Occipital lobe (tissue), 1 donor: ENCODE measurements at regions not wholly inside any gene's neighbourhood (a gene's known extent, or its start where the extent isn't known, plus 50 kb on each side); places are given as distances from the start of the nearest gene placed in this dataset.

Experiments
- DNase-seq: peaks from one replicate; lab custom pipeline; 2025; lab: John Stamatoyannopoulos, UW

DNA sequence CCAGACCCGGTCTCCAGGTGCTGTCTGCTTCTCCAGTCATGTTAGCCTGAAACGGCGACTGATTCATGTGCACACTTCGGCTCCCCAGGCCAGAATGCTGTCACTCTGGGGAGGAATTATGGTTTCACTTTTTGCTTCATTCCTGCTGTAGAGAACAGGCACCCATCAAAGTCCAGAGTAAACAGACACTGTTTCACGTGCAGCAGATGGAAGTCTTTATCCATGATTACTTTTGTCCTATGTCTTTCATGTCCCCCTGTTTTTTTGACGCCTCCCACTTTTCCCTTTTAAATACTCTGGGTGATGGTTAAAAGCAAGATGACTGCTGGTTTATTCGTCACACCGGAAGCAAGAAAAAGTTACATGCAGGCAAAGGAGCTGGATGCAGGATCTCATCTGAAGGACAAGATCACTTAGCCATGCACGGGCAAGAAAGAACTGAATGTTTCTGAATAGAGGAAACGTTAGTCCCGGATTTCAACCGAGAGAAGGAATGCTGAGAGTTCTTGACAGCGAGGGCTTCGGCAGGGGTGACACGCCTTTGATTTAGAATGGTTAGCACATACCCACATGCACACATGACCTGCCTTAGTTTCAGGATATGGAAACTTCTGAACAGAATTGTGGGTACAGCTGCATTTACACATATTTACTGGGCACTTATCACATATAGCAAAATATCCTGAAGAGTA is 250.0 kb upstream of the KLF6 start:
- no peak for DNase-seq

DNA sequence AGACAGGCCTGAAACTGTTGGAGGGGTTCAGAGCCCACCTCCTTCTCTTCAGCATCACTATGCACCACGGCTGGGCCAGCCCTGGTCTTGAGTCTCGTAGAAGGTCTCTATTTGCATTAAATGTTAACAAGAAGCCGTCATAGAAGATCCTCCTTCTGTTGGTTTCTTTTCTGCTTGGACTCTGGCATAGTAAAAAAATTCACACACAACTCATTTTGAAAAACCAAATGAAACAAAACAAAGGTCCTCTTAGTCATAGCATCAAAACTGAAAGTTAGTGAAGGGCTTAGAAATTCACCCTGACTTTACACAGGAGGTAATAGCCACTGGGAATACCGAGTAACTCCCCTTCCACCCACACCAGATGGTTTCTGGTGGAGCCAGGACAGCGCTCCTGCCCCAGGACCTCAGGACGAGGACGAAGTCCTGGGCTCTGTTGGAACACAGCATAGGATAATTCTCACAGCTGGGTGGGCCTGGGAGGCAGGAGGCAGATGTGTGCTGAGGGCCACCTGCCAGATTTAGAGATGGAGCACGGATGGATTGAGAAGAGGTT is 248.4 kb upstream of the KLF6 start:
- DNase-seq: no peak

DNA sequence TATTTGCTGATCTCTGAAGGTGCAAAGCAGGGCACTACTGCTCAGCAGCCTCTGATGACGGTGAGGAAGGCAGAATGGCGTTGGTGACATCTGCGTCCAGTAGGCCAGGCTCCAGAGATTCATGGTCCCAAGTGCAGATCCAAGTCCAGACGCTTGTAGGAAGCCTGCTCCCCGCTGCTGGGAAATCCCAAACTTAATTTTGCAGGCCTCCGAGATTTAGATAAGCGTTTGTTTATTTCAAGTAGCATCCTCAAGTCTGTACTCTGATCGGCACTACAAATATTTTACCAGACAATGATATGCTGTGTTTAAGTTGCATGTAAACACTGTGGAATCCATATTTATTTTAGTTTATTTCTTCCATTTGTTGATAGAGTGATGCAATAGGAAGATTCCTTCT is 244.9 kb upstream of the KLF6 start:
- DNase-seq: no peak

DNA sequence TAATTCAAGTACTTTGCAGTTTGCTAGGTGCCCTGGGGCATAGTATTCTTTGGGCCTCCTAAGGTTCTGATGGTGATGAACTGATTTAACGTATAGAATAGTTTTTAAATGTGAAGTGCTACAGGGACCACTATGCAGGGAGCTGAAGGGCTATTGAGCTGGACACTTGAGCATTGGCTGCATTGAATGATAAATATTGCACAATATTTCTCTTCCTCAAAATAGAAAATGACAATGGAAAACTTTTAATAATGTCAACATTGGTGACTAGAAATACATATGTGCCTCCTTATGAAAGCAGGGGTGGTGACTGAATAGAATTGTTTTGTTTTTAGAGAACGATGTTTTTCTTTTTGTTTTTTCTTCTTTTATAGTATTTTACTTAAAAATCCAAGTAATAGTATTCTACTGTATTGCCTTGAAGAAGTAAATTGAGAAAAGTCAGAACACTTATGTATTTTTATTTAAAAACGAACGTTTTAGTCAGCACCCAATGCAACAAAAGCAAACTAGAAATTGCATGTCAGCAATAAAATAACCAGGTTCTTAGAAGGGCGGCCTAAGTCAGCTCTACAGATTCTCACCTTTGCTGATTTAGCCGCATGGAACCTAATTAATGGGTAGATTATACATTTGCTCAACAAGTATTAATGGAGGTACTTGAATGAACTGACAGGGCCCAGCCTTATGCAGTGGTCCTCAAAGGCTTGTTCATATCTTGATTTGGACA is 244.0 kb upstream of the KLF6 start:
- DNase-seq: no peak

DNA sequence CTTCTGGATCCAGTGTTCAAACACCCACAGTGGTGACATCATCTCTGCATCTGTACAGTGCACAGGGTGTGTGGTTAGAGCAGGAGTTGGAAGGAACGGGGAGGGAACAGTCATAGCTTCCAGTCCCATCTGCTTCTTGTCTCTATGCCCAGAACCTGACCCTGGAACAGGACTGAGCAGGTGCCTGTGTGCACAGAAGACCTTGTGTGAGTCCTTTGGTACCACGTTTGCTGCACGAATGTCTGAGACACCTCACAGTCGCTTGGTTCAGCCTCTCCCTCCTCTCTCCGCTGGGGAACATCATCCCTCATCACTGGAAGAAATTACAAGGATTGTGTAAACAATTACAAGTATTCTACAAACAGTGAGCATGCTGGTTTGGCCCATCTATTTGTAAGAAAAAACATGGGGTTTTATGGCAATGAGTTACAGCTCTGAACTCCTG is 243.0 kb upstream of the KLF6 start:
- no peak for DNase-seq

DNA sequence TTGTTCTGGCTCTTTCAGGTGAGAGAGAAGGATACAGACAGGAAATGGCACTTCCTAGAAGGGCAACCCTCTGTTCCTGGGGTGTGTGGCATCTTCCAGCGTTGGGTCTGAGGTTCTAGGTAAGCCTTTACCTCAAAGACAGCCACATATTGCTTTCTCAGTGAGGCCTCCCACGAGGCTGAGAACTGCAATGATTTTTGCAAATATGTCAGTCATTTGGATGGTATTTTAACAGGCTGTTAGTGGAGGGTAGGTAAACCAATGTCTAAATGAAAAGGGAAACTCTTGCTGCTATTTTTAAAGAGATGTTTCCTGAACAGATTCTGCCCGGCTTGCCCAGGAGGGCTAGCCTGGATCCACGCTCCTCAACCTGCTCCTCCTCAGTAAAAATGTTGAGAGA is 240.3 kb upstream of the KLF6 start:
- DNase-seq: no peak

DNA sequence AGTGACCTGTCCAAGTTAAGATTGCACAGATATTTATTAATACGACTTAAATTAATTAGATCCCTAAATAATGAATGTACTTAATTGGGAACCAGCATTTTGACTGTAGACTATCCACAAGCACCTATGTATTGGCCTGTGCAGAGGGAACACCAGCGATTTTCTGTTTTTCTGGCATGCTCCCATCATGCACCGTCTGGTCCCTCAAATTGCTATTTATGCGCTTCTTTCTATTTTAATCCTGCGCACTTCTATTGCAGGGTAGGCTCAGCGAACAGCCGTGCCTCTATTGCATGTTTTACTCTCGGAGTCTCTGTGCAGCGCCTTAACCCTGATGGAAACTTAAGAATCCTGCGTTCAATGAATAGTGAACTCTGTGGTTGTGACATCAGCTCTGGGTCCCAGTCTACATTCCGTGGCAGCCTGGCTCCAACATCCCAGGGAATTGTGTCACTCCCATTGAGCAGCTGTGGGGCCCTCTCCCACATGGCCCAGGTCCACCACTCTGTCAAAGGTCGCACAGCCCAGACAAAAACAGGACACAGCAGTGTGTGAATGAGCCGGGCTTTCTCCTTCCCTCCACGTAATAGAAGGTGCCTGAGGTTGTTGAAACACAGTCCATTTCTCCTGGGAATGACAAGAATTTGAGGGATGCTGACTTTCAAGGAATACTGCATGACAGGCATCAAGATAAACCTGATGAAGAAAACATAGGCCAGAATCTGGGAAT is 239.7 kb upstream of the KLF6 start:
- DNase-seq: no peak

DNA sequence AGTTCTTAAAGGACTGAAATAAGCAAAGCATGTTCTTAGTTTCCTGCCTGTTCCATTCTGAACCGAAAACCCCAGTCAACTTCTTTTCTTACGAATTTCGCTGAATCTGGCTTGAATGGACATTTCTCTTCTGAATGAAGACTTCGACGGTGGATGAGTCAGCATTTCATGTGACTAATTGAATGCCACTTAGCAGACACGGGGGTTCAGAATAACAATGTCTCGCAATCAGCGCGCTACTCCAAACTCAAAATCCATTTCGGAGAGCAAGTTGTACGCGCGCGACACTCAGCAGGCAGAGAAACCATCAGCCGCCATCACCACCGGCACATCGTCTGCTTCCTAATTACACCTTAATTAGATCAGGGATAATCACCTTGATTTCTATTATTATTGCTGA is 239.0 kb upstream of the KLF6 start:
- DNase-seq: no peak

DNA sequence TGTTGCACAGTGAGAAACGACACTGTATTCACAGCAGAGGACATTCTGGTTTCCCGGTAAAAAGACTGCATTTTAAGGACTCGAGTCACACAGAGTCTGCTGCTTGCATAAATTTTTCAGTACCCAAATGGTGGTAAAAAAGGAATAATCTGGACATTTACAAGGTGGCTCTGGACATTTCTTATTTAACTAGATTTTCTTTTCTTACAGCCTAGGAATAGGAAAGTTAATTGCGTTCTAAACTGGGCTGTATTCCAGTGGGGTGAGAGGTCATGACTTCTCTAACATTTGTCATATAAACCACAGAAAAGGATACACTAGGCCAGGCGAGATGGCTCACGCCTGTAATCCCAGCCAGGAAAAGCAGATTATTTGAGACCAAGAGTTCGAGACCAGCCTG is 237.5 kb upstream of the KLF6 start:
- no peak for DNase-seq

DNA sequence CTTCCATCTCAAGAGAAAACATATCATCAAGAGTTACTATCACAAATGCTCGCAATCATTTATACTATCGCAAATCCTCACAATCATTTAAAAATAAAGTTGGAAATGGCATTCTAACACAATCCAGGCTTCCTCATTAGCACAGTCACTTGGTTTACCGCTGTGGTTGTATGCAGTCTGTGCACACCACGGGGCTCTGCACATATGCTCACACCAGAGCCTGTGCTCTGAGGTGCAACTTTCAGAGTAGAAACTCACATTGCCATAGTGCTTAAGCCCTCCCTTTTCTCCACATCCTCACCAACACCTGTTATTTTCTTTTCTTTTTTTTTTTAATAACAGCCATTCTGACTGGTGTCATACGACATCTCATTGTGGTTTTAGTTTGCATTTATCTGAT is 235.6 kb upstream of the KLF6 start:
- DNase-seq: no peak

DNA sequence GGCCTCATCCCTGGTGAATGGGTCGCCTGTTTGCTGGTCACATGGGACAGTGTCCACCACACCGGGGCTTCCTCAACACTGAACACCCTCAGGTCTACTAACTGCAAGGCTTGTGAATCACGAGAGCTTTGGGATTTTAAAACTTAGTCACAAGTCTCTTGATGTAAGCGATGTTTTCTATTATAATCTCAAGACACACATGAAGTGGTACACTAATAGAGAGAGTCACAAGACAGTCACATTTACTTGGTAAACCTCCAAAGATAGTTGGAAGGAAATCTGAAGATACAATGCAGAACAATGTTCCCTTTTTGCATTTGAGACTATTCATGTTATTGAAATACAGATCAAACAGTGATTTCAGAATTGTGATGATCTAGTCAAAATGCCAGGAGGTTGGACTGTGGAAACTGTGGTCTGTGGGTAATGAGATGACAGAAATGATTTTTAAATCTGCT is 233.1 kb upstream of the KLF6 start:
- no peak for DNase-seq

DNA sequence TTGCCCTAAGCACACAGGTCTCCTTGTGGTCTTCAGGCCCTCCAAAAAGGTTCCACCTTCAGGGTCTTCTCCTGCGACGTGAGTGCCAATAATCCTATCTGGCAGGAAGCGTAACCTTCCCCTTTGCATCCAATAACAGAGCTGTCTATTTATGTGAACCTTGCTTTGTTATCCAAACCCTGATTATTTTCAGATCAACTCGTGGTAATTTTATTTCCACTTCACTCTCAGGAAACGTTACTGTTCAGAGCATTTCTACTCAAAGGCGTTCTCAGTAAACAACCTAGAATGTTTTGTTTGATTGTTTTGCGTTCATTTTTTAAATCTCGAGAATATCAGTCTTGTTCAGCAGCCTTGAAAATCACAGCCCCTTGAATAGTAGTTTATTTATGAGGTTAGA is 232.3 kb upstream of the KLF6 start:
- no peak for DNase-seq

DNA sequence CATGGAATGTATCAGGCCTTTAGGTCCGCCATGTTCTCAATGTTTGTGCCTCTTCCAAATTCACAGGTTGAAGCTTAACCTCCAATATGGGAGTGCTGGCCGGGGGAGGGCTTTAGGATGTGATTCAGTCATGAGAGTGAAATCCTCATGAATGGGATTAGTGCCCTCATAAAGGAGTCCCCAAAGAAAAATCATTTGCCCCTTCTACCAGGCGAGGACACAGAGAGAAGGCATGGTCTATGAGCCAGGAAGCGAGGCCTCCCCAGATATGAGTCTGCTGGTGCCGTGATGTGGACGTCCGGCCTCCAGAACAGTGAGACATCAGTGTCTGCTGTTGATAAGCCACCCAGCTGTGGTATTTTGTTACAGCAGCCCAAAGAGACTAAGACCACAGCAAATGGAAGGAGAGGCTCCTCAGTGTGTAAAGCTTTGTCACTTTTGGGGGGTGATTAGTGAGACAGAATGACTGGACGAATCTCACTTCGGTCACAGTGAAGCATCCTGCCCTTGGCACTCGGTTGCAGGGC is 231.3 kb upstream of the KLF6 start:
- no peak for DNase-seq

DNA sequence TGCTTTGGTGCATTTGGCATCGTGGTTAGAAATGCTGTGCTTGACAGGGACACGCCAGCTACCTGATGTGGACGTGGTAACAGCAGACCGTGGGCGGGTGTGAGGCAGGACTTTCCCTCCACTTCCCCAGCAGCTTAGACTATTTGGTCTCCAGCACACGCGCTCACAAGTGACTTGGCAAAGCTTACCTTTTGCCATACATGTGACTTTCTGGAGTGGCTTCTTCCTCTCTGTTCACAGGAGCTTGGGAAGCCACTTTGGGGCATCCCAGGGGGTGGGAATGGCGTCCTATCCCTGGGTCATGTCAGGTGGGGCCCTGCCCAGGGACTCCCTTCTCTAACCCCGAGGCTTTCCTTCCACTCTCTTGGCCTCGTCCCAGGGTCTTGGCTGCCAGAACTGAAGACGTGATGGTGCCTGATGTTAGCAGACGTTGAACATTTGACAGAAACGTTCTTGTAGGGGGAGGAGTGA is 228.7 kb upstream of the KLF6 start:
- DNase-seq: no peak

DNA sequence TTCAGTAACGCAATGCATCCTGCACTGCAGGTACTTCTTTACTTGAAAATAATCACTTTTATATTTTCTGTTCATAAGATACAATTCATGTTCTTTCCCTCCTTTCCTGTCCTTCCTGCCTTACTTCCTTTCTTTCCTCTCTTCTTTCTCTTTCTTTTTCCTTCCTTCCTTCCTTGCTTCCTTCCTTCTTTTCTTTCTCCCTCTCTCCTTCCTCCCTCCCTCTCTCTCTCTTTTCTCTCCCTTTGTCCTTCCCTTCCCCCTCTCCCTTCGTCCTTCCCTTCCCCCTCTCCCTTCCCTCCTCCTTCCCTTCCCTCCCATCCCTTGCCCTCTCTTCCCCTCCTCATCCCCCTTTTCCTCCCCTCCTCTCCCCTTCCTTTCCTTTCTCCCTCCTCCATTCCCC is 227.8 kb upstream of the KLF6 start:
- no peak for DNase-seq

DNA sequence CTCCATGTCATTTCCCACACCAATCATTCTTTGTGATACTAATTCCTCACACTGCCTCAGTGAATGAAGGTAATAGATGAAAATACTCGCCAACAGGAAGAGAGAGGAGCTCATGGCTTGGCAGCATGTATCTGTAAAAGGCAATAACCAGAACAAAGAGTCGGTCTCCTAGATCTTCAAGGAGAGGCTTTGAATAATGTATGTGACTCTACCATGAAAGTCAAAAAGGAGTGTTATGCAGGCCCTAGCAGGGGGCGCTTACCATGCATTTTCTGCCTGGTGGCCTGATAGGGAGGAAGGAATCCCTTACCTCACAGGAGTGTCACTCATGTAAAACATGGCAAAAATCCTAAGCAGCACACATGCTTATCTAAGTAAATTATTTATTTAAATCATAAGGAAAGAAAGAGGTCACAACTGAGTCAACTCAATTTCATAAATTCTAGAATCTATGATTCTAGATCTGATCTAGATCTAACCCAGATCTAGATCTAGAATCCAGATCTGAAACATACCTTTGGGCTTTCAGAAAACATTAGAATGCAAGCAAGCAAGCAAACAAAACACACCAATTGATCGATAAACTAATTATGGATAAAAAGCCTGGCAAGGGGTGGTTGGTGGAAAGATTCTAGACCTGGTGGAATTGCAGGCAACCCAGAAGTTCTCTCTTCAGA is 226.3 kb upstream of the KLF6 start:
- no peak for DNase-seq

DNA sequence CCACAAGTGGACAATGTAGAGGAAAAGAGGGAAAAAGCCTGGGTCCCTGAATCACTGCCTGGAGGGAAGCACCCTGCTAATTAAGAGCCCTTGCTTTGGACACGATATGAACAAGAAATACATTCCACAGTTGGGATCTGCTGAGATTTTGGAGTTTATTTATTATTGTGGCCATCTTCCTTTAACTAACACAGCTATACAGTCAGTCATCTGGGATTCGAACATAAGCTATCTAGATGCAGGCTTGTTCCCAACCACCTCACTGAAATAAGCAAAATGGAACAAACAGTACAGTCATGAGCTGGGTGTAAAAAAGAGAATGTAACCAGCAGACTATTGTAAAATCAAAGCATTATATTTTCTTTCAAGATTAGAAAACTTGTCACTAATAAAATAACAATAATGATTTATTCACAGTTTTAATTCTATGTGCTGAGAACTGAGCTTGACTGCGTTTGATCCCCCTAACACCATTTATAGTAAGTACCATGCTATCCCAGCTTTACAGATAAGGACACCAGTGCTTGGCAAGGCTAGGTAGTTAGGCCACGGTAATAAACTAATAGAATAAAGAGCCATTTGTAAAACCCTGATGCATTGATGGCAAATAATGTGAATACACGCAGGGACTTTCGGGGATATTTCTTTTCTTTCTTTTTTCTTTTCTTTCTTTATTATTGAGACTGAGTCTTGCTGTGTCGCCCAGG is 223.8 kb upstream of the KLF6 start:
- no peak for DNase-seq

DNA sequence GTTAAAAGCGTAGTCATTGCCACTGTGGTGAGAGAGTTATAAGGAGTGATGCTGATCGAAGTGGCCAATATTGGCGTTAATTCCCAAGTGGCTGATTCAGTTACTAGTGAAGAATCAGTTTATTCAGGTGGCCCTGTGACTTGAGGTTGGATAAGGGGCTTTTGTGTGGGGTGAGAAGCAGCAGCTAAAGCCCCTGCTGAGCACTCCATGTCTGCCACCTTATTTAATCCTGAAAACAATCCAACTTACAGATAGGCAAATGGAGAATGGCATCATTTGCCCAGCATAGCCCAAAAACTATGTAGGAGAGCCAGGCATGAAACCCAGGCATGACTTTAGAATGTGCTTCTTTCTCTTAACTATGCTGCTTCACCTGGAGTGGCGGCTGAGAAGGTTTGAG is 222.8 kb upstream of the KLF6 start:
- DNase-seq: no peak

DNA sequence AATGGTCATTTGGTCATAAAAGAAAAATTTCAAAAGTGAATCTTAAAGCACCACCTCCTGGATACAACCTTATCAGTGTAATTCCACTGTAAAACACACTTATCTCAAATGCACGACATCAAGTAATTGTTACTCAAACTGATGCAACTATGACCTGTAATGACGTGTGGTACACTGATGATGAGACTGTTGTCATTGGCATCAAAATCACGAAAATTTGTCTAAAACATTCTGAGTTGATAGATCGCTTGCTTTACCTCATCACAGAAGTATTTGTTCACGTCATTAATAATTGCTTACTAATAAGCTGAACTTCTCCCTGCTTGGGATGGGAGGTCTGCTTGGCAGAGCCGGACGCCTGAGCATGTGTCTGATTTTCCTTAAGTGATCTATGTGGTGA is 221.8 kb upstream of the KLF6 start:
- no peak for DNase-seq

DNA sequence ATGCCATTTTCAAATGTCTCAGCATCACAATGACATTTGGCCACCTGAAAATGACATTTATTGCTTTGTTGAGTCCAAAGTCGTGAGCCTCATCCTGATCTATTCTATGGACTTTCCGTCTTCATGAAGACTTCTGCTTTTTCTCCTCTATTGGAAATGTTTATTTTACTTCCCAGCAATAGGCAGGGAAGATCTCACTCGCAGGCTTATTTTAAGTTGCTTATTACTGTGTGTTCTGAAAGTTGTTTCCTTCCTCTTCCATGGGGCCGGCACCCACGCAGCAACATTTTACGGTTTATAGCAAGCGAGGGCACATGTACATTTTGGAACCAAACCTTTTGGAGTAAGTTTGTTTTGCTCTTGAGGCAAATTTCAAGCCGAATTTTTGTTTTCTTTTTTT is 221.0 kb upstream of the KLF6 start:
- no peak for DNase-seq

DNA sequence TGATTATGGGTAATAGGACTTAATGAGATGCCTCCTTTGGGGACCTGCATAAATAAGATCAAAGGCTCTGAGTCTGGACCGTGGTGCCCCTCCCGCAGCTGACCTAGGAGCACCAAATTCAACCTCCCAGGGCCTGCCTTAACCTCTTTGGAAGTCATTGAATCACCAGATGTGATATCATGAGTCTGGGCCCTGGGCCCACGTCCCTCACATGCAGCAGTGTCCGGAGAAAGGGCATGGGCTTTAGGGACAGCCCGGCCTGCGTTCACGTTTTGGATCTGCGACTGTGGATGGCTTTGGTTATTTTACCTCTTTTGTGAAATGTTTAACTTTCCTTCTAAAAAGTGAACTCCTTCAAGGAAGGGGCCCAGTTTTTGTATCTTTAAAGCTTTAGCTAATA is 220.0 kb upstream of the KLF6 start:
- no peak for DNase-seq
